HEK293 (cell line): ENCODE measurements at regions not wholly inside any gene's neighbourhood (a gene's known extent, or its start where the extent isn't known, plus 50 kb on each side); places are given as distances from the start of the nearest gene placed in this dataset.

Experiments
- CTCF ChIA-PET: fragments of 350-600 bp; formaldehyde crosslinking; extraction: SDS; loops from one replicate; lab custom pipeline; 2021; ENCODE audit warnings: antibody characterized with exemption; lab: Yijun Ruan, JAX
- POLR2A ChIA-PET: fragments of 300-600 bp; formaldehyde crosslinking; extraction: SDS; loops from one replicate; lab custom pipeline; 2020; ENCODE audit warnings: antibody characterized with exemption, inconsistent platforms; lab: Yijun Ruan, JAX
- H3K27ac ChIP-seq: fragments of 200-500 bp; sonication (Bioruptor generic); 2 replicates; pipeline ENCODE4 v1.5.1; 2014; ENCODE audit warnings: low read depth, low read length, control low read depth, inconsistent platforms; ENCODE audit errors: extremely low read depth
- H3K36me3 ChIP-seq, 2 experiments: fragments of 200-500 bp in 1 of 2; sonication (Bioruptor generic) in 1 of 2; 1 replicate in 1 of 2; 2 replicates in 1 of 2; pipeline ENCODE4 v1.5.1; 2014 to 2017; ENCODE audit warnings: inconsistent platforms in 2 of 2, low read length in 2 of 2; ENCODE audit not compliant: control insufficient read depth in 2 of 2, insufficient read depth in 1 of 2
- H3K4me1 ChIP-seq: fragments of 200-500 bp; sonication (Bioruptor generic); 2 replicates; pipeline ENCODE4 v1.5.1; 2014; ENCODE audit warnings: mild to moderate bottlenecking, low read length, inconsistent platforms; ENCODE audit not compliant: control insufficient read depth, insufficient read depth
- H3K4me3 ChIP-seq: 2 replicates; pipeline ENCODE4 v1.5.1; 2011; ENCODE audit warnings: low read depth, mild to moderate bottlenecking, control low read depth, low read length, moderate library complexity
- H3K9me3 ChIP-seq: fragments of 200-500 bp; sonication (Bioruptor generic); 2 replicates; pipeline ENCODE4 v1.5.1; 2014; ENCODE audit warnings: low read depth, low read length, inconsistent platforms; ENCODE audit not compliant: control insufficient read depth, insufficient read depth
- EGR2 ChIP-seq: fragments of 450-650 bp; formaldehyde crosslinking; IDR thresholded peaks from 2 replicates; pipeline ENCODE4 v1.5.1; 2016; ENCODE audit warnings: low read depth, missing biosample characterization, missing genetic modification characterization
- GFI1B ChIP-seq: fragments of 450-650 bp; formaldehyde crosslinking; IDR thresholded peaks from 2 replicates; pipeline ENCODE4 v1.5.1; 2016; ENCODE audit warnings: missing biosample characterization, missing genetic modification characterization
- KLF1 ChIP-seq: fragments of 450-650 bp; formaldehyde crosslinking; IDR thresholded peaks from 2 replicates; pipeline ENCODE4 v1.5.1; 2016; ENCODE audit warnings: missing biosample characterization, missing genetic modification characterization
- KLF9 ChIP-seq: fragments of 450-650 bp; formaldehyde crosslinking; IDR thresholded peaks from 2 replicates; pipeline ENCODE4 v1.5.1; 2016; ENCODE audit warnings: missing biosample characterization, missing genetic modification characterization, low read depth
- PRDM1 ChIP-seq: fragments of 450-650 bp; formaldehyde crosslinking; IDR thresholded peaks from 2 replicates; pipeline ENCODE4; 2016; ENCODE audit warnings: missing biosample characterization, missing genetic modification characterization
- ZFHX2 ChIP-seq: fragments of 450-650 bp; formaldehyde crosslinking; conservative IDR thresholded peaks from 2 replicates; pipeline ENCODE4 v1.5.1; 2016; ENCODE audit warnings: missing biosample characterization, missing genetic modification characterization
- ZNF133 ChIP-seq: fragments of 450-650 bp; formaldehyde crosslinking; IDR thresholded peaks from 2 replicates; pipeline ENCODE4 v1.5.1; 2016; ENCODE audit warnings: missing biosample characterization, missing genetic modification characterization
- ZNF175 ChIP-seq: fragments of 450-650 bp; formaldehyde crosslinking; IDR thresholded peaks from 2 replicates; pipeline ENCODE4 v1.5.1; 2016; ENCODE audit warnings: missing biosample characterization, missing genetic modification characterization
- ZNF239 ChIP-seq: fragments of 450-650 bp; formaldehyde crosslinking; IDR thresholded peaks from 2 replicates; pipeline ENCODE4 v1.5.1; 2016; ENCODE audit warnings: missing biosample characterization, missing genetic modification characterization
- ZNF544 ChIP-seq: fragments of 450-650 bp; formaldehyde crosslinking; IDR thresholded peaks from 2 replicates; pipeline ENCODE4 v1.5.0; 2017; ENCODE audit warnings: missing biosample characterization, missing genetic modification characterization
- ZNF561 ChIP-seq: fragments of 450-650 bp; IDR thresholded peaks from 2 replicates; pipeline ENCODE4 v1.5.1; 2018; ENCODE audit warnings: missing biosample characterization, missing genetic modification characterization, borderline replicate concordance
- ZNF596 ChIP-seq: fragments of 450-650 bp; IDR thresholded peaks from 2 replicates; pipeline ENCODE4 v1.5.0; 2018; ENCODE audit warnings: missing biosample characterization, mild to moderate bottlenecking, missing genetic modification characterization, moderate library complexity
- ZNF792 ChIP-seq: fragments of 450-650 bp; formaldehyde crosslinking; IDR thresholded peaks from 2 replicates; pipeline ENCODE4 v1.5.1; 2016; ENCODE audit warnings: missing biosample characterization, missing genetic modification characterization
- TF ChIP-seq, protein P1 (sequence below): fragments of 450-650 bp; formaldehyde crosslinking; IDR thresholded peaks from 2 replicates; pipeline ENCODE4 v1.5.1; 2016; ENCODE audit warnings: missing biosample characterization, missing genetic modification characterization, low read depth
- TF ChIP-seq, protein P2 (sequence below): fragments of 450-650 bp; formaldehyde crosslinking; optimal IDR thresholded peaks from 2 replicates; pipeline ENCODE3; 2016; ENCODE audit warnings: missing biosample characterization, mild to moderate bottlenecking, missing genetic modification characterization
- TF ChIP-seq, protein P3 (sequence below): fragments of 450-650 bp; formaldehyde crosslinking; IDR thresholded peaks from 2 replicates; pipeline ENCODE4 v1.5.1; 2017; ENCODE audit warnings: missing biosample characterization, missing genetic modification characterization
- TF ChIP-seq, protein P4 (sequence below): fragments of 450-650 bp; formaldehyde crosslinking; IDR thresholded peaks from 2 replicates; pipeline ENCODE4 v1.5.1; 2016; ENCODE audit warnings: missing biosample characterization, missing genetic modification characterization

DNA sequence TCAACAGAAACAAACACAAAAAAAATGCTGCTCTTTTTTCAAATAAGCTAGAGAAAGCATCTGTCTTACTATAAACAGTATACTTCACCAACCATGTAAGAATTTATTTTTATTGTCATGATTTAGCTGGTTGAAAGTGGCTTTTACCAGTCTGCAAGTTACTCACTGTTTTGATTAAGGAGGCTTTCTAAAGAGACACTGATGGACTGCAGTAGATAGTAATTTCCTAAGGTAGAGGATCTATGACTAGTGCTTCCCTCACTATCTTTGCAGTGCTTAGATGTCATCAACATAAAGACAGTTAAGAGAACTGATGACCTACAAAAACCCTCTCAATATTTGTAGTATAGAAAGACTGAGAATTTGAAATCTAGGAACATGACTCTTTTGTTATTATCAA lies 846.2 kb upstream of the AGA start:
- POLR2A ChIA-PET, result no interaction called here

DNA sequence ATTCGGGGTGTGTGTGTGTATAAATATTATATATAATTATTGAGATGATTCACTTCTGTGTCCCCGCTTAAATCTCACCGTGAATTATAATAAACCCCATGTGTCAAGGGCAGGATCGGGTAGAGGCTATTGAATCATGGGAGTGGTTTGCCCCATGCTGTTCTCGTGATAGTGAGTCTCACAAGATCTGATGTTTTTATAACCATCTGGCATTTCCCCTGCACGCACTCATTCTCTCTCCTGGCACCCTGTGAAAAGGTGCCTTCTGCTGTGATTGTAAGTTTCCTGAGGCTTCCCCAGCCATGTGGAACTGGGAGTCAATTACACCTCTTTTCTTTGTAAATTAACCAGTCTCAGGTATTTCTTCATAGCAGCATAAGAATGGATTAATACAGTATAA lies 851.4 kb upstream of the AGA start:
- ChIA-PET POLR2A (no interaction called here), CTCF (interaction anchor here (0.6 kb wide), 1 partner anchor 15 kb away, joined by 3 read pairs; no protein-coding TSS in a partner anchor)
- TF ChIP-seq, protein P1, sequence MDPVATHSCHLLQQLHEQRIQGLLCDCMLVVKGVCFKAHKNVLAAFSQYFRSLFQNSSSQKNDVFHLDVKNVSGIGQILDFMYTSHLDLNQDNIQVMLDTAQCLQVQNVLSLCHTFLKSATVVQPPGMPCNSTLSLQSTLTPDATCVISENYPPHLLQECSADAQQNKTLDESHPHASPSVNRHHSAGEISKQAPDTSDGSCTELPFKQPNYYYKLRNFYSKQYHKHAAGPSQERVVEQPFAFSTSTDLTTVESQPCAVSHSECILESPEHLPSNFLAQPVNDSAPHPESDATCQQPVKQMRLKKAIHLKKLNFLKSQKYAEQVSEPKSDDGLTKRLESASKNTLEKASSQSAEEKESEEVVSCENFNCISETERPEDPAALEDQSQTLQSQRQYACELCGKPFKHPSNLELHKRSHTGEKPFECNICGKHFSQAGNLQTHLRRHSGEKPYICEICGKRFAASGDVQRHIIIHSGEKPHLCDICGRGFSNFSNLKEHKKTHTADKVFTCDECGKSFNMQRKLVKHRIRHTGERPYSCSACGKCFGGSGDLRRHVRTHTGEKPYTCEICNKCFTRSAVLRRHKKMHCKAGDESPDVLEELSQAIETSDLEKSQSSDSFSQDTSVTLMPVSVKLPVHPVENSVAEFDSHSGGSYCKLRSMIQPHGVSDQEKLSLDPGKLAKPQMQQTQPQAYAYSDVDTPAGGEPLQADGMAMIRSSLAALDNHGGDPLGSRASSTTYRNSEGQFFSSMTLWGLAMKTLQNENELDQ (tag by site-specific recombination), result no peak
- no peak for TF ChIP-seq PRDM1
- TF ChIP-seq ZNF544 (tag by site-specific recombination), result no peak
- no peak for TF ChIP-seq ZNF239 (tag by site-specific recombination)
- no peak for TF ChIP-seq ZNF596 (tag by site-specific recombination)
- TF ChIP-seq, protein P2, sequence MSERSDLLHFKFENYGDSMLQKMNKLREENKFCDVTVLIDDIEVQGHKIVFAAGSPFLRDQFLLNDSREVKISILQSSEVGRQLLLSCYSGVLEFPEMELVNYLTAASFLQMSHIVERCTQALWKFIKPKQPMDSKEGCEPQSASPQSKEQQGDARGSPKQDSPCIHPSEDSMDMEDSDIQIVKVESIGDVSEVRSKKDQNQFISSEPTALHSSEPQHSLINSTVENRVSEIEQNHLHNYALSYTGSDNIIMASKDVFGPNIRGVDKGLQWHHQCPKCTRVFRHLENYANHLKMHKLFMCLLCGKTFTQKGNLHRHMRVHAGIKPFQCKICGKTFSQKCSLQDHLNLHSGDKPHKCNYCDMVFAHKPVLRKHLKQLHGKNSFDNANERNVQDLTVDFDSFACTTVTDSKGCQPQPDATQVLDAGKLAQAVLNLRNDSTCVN (tag by site-specific recombination), result no peak
- no peak for TF ChIP-seq EGR2 (tag by site-specific recombination)
- no peak for TF ChIP-seq KLF9 (tag by site-specific recombination)
- no peak for TF ChIP-seq ZFHX2 (tag by site-specific recombination)
- TF ChIP-seq, protein P3, sequence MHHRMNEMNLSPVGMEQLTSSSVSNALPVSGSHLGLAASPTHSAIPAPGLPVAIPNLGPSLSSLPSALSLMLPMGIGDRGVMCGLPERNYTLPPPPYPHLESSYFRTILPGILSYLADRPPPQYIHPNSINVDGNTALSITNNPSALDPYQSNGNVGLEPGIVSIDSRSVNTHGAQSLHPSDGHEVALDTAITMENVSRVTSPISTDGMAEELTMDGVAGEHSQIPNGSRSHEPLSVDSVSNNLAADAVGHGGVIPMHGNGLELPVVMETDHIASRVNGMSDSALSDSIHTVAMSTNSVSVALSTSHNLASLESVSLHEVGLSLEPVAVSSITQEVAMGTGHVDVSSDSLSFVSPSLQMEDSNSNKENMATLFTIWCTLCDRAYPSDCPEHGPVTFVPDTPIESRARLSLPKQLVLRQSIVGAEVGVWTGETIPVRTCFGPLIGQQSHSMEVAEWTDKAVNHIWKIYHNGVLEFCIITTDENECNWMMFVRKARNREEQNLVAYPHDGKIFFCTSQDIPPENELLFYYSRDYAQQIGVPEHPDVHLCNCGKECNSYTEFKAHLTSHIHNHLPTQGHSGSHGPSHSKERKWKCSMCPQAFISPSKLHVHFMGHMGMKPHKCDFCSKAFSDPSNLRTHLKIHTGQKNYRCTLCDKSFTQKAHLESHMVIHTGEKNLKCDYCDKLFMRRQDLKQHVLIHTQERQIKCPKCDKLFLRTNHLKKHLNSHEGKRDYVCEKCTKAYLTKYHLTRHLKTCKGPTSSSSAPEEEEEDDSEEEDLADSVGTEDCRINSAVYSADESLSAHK (tag by site-specific recombination), result no peak
- TF ChIP-seq, protein P4, sequence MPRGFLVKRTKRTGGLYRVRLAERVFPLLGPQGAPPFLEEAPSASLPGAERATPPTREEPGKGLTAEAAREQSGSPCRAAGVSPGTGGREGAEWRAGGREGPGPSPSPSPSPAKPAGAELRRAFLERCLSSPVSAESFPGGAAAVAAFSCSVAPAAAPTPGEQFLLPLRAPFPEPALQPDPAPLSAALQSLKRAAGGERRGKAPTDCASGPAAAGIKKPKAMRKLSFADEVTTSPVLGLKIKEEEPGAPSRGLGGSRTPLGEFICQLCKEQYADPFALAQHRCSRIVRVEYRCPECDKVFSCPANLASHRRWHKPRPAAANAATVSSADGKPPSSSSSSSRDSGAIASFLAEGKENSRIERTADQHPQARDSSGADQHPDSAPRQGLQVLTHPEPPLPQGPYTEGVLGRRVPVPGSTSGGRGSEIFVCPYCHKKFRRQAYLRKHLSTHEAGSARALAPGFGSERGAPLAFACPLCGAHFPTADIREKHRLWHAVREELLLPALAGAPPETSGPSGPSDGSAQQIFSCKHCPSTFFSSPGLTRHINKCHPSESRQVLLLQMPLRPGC, result no peak

More for the DNA sequence above, 846.2 kb upstream of the AGA start:
- CTCF ChIA-PET, result interaction anchor here (0.6 to 1.0 kb wide), 2 partner anchors 12 to 16 kb away, joined by 3 to 5 read pairs; no protein-coding TSS in a partner anchor
- no peaks in the 10 kb centered on the region for H3K4me1 ChIP-seq
- H3K4me3 ChIP-seq, result no peak overlapping the region
- H3K27ac ChIP-seq, result no peak overlapping the region
- no peaks in the 10 kb centered on the region for H3K36me3 ChIP-seq
- no peaks in the 10 kb centered on the region for H3K9me3 ChIP-seq
- no peak for TF ChIP-seq ZNF133 (tag by site-specific recombination)
- no peak for TF ChIP-seq ZNF792 (tag by site-specific recombination)
- TF ChIP-seq ZNF561 (tag by site-specific recombination), result no peak
- no peak for TF ChIP-seq ZNF175
- no peak for TF ChIP-seq GFI1B (tag by site-specific recombination)
- TF ChIP-seq KLF1, result no peak
- TF ChIP-seq, all 188 proteins: peak for 0

More for the DNA sequence above, 851.4 kb upstream of the AGA start:
- Histone ChIP-seq H3K36me3 (no peaks in the 10 kb centered on the region), H3K9me3 (no peaks in the 10 kb centered on the region), H3K4me3 (no peak overlapping the region), H3K4me1 (no peaks in the 10 kb centered on the region), H3K27ac (no peak overlapping the region)
